ENCODE measurements at regions not wholly inside any gene's neighbourhood (a gene's known extent, or its start where the extent isn't known, plus 50 kb on each side); places are given as distances from the start of the nearest gene placed in this dataset.

GRCh38 chr3:139728414-139728813 is 50.6 kb upstream of the NMNAT3 start:
- Mint-ChIP-seq H3K27me3 (peaks cover 7% of the 10 kb centered on the region), H3K36me3 (no peaks in the 10 kb centered on the region), H3K9me3 (peaks cover 0 to 2% (median 0%) of the 10 kb centered on the region in 3 donors), H3K27ac (no peak overlapping the region), H3K4me1 (no peaks in the 10 kb centered on the region), H3K4me3 (no peak overlapping the region)

Measured in IgD-negative memory B cell (primary cell).